ENCODE measurements at regions not wholly inside any gene's neighbourhood (a gene's known extent, or its start where the extent isn't known, plus 50 kb on each side); places are given as distances from the start of the nearest gene placed in this dataset.

- DNase-seq (ENCODE audit: low spot score): no peak
Observed at GRCh38 chr3:43783987-43784639, 93.4 kb downstream of the ABHD5 start.

- DNase-seq (ENCODE audit: low spot score): no peak
Observed at GRCh38 chr3:43784640-43785011, 93.9 kb downstream of the ABHD5 start.

GRCh38 chr3:43785551-43785950, 94.8 kb downstream of the ABHD5 start:
- DNase-seq (ENCODE audit: low spot score): no peak

DNA sequence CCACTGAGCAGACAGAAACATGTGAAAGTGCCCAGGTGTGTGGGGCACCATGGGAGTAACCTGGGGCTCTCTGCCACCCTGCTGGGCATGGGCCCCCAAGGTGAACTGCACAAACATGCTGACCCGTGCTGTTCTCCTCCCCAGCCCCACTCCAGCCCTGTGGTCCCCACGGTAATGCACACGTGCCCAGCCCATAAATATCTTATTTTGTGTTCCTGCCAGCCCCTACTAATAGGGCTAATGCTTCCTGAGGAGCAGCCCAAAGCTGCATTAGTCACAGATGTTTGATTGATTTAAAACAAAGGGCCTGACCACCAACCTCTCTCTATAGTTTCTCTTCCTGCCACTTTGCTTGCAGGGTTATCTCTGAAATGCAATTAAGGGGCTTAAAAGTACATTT, 95.4 kb downstream of the ABHD5 start:
- DNase-seq (ENCODE audit: low spot score): no peak

- DNase-seq (ENCODE audit: low spot score): no peak
Observed at GRCh38 chr3:43786526-43787305, 96.0 kb downstream of the ABHD5 start.

- no peak for DNase-seq (ENCODE audit: low spot score)
Observed at GRCh38 chr3:43787330-43787729, 96.6 kb downstream of the ABHD5 start.

DNA sequence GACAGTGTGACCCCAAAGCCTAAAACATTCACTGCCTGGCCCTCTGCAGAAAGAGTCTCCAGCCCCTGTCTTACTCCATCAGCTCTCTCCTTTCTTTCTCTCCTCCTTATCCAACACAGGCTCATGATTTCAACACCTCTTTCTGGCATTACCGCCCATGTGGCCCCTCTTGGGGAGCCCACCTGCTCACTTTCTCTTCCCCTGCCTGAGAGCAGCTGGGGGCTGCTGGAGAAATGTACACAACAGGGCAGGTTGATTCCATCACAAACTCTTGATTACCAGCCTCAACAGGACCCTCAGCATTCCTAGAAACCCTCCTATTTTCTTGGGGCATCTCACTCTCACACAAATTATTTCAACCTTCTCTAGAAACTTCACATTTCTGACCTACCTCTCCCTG, 98.3 kb downstream of the ABHD5 start:
- no peak for DNase-seq (ENCODE audit: low spot score)

- no peak for DNase-seq (ENCODE audit: low spot score)
Observed at GRCh38 chr3:43790060-43790459, 99.3 kb downstream of the ABHD5 start.

DNA sequence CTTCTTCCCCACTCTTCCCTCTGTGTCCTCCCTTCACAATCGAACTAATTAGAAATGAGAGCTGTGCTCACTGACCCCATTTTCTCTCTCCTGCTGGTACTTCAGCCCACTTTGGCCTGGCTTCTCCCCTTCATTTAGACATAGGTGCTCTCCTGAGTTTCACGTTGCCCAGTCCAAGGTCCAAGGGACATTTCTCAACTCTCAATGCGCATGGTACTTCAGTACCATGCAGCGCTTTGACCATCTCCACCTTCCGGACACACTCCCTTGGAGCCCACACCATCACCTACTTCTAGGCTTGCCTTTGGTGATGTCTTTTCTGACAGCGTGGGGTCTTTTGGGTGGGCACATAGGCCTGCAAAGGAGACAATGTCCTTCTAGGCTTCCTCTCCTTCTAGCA, 99.7 kb downstream of the ABHD5 start:
- DNase-seq (ENCODE audit: low spot score): no peak

- DNase-seq (ENCODE audit: low spot score): no peak
Observed at GRCh38 chr3:43791246-43791645, 100.5 kb downstream of the ABHD5 start.

GRCh38 chr3:43792904-43793303, 102.2 kb downstream of the ABHD5 start:
- DNase-seq (ENCODE audit: low spot score): no peak

DNA sequence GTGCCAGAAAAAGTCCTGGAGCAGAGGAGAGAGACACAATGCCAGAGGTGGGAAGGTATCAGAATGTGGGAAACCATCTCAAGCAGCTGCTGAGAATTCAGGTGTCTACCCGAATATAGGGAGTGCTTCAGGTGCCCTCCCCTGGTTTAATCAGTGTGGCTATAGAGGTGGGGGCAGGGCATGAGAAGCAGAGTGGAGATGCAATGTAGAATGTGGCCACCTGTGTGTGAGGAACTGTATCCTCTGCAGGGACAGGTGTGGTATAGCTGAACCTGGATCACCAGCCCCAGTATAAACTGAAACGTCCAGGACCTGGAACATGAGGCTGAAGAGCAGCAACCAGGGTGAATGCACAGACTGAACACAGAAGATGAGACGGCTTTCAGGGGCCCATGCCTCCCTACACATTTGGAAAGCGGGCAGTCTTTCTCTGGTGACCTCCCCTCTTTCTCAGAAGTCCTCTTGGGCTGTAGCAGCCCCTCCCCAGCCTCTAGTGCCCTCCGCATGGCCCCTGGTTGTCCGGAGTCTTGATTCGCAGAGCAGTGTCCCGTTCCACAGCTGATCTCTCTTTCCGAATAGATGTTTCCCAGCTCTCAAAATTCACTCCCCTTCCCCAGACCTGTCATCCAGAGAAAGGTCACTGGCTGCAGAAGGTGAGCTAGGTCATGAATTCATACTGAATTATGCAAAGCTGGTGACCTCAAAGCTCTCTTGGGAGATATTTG, 103.1 kb downstream of the ABHD5 start:
- no peak for DNase-seq (ENCODE audit: low spot score)

- DNase-seq (ENCODE audit: low spot score): peak; percentile 75
Observed at GRCh38 chr3:43794776-43795175, 104.0 kb downstream of the ABHD5 start.

- DNase-seq (ENCODE audit: low spot score): no peak
Observed at GRCh38 chr3:43795491-43795890, 104.8 kb downstream of the ABHD5 start.

GRCh38 chr3:43796041-43796596, 105.4 kb downstream of the ABHD5 start:
- peak; percentile 52 for DNase-seq (ENCODE audit: low spot score)

GRCh38 chr3:43797794-43798193, 107.1 kb downstream of the ABHD5 start:
- DNase-seq (ENCODE audit: low spot score): no peak

DNA sequence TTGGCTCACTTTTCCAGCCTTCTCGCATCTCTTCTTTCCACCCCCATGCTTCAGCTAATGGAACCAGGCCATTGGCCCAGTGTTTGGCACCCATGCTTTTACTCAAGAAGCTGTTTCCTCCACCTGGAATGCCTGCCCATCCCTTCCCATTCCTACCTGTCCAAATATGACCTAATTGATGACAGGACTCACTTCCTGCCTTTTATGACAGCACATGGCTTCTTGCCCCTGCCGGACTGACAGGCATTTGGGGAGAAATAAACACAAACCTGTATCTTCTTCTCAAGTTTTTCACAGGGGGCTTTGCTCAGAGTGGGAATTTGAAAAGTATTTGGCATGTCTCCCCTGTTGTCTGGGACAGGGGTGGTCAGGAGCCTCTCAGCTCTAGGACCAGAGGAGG, 120.1 kb downstream of the ABHD5 start:
- peak; percentile 12 for DNase-seq (ENCODE audit: low spot score)

GRCh38 chr3:43814461-43814860, 123.7 kb downstream of the ABHD5 start:
- DNase-seq (ENCODE audit: low spot score): peak; percentile 65

DNA sequence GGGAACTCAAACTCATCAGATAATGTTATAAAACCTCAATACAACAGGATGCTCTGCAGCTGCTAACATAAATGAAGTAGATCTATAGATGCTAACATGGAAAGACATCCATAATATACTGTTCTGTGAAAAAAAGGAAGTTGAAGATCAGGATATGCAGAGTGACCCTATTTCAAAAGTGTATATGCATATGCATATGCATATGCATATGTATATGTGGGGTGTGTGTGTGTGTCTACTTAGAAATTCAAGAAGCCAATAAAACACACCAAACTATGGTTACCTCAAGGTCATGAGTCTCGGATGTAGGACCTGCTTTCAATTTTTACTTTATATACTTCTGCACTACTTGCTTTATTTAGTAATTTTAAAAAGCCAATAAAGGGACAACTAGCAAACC, 125.6 kb downstream of the ABHD5 start:
- no peak for DNase-seq (ENCODE audit: low spot score)

GRCh38 chr3:43817064-43817463, 126.3 kb downstream of the ABHD5 start:
- no peak for DNase-seq (ENCODE audit: low spot score)

DNA sequence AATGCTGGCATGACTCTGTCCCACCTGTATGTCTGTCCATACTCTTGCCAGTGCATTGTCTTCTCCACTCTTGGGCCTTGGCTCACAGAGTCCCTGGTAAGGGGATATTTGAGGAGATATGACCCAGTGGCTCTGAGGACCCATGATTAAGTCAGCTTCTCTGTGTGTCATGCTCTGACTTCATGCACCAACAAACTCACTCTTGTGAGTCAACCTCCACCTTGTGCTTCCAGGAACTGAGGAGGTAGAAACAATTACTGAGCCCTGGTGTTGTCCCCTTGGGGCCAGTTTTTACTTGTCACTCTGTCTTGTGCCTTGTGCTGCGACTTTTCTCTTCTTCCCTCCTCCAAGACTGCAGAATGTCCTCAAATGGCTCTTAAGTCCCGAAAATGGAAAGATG, 127.1 kb downstream of the ABHD5 start:
- DNase-seq (ENCODE audit: low spot score): peak; percentile 93

DNA sequence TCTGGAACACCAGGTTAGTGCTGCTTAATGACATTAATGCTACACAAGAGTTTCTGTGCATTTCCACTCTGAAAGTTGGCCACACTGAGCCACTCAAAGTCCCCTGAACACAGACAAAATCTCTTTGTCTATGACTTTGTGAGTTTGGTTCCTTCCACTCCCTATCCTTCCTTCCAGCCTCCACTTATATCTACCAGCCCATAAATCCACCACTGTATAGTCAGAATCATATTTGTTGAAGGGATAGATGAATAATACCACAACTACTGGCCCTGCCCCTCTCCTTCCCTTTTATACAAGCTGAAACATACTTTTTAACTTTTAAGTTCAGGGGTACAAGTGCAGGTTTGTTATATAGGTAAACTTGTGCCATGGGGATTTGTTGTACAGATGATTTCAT, 127.5 kb downstream of the ABHD5 start:
- DNase-seq (ENCODE audit: low spot score): no peak

Data from kidney tubule cell (primary cell).